ENCODE measurements at regions not wholly inside any gene's neighbourhood (a gene's known extent, or its start where the extent isn't known, plus 50 kb on each side); places are given as distances from the start of the nearest gene placed in this dataset.

DNA sequence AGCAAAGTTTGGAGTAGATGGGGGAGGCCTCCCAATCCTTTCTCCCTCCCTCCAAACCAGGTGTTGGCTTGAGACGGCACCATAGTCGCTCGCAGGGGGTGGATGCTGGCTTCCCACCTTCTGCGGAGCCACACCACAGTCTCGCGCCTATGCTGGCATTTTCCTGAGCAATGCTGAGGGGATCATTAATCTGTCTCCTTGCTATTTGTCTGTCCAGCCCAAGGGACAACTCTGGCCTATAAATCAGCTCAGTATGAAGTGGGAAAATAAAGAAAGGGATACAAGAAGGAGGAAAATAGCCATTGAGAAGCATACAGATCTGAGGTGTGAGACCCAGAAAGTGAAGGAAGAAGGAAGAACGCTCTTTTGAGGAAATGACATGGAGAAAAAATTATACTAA, 53.5 kb upstream of the CADM1 start:
- no peak for DNase-seq (ENCODE audit: low read depth in 2 of 2)

DNA sequence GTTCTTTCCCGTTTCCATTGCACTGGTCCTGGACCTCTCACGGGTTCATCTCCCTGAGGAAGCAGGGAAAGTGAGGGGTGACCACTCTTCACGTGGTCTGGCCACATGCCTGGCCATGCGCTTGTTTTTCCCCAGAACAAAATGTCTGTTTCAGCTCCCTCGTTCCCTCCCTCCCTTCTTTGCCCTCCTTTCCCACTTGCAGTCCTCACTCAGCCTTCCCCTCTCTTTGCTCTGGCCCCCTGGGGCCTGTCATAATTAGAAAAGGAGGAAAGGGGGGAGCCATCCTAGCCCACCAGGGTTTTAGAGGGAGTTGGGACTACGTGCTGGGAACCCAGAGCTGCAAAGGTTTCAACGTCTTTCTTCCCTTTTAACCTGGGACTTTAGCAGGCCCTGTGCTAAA, 52.8 kb upstream of the CADM1 start:
- DNase-seq (ENCODE audit: low read depth in 2 of 2): no peak

DNA sequence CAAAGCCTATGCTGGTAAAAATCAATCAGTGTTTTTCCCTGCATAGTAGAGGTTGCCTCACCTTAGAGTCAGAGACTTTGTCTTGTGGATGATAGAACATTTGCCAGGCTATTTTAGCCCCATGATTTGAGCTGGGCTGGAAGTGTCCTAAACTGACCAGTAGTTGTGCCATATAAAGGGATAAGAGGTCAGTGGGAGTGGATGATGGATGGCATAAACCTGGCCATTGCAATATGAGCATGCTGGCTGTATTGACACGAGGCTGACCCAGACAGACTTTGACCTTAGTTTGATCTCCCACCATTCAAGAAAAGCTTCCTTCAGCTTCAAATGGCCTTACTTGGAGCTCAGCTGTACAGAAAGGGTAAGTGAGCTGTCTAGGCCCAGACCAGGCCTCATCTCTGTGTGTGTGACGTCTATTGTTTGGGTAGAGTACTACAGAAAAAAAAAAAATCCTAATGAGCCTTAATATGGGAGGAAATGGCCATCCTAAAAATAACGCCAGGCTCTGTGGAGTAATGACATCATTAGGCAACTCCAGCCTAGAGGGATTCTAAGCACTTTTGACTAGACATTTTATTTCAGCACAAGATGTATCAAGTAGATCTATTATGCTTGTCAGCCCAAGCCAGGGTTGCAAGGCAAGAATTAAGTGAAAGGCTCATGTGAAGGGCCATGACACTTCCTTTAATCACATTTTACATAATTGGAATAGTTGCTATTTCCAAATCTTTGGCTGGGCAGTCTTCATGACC, 51.3 kb upstream of the CADM1 start:
- DNase-seq (ENCODE audit: low read depth in 2 of 2): no peak
